Keratinocyte (primary cell): ENCODE measurements at regions not wholly inside any gene's neighbourhood (a gene's known extent, or its start where the extent isn't known, plus 50 kb on each side); places are given as distances from the start of the nearest gene placed in this dataset.

Source experiments
- DNase-seq: peaks from one replicate; pipeline ENCODE4 v3.0.0-alpha.2; 2011; ENCODE audit warnings: low read depth, missing footprints, low spot score
- FAIRE-seq: peaks from 2 replicates; lab custom pipeline; 2011; peaks lifted over from hg19 to GRCh38; lab: Jason Lieb, UNC
- H2AFZ ChIP-seq: 2 replicates; pipeline ENCODE4 v1.6.0; 2012; ENCODE audit warnings: low read length, control low read depth, inconsistent platforms; ENCODE audit not compliant: control insufficient read depth
- H3K27ac ChIP-seq: 2 replicates; pipeline ENCODE4 v1.5.1; 2011; ENCODE audit warnings: low read length; ENCODE audit not compliant: control insufficient read depth, insufficient read depth
- H3K27me3 ChIP-seq: 3 replicates; pipeline ENCODE4 v1.6.0; 2011; ENCODE audit warnings: low read length; ENCODE audit not compliant: control insufficient read depth, insufficient read depth; ENCODE audit errors: extremely low read depth
- H3K36me3 ChIP-seq, 2 experiments: 2 replicates in 1 of 2; 3 replicates in 1 of 2; pipeline ENCODE4 v1.5.1; 2011; ENCODE audit warnings: low read length in 2 of 2, mild to moderate bottlenecking in 1 of 2; ENCODE audit not compliant: control insufficient read depth in 2 of 2, insufficient read depth in 2 of 2; ENCODE audit errors: extremely low read depth in 1 of 2
- H3K4me1 ChIP-seq: 3 replicates; pipeline ENCODE4 v1.5.1; 2011; ENCODE audit warnings: low read length; ENCODE audit not compliant: control insufficient read depth, insufficient read depth; ENCODE audit errors: extremely low read depth
- H3K4me2 ChIP-seq: 3 replicates; pipeline ENCODE4 v1.6.0; 2011; ENCODE audit warnings: low read depth, low read length; ENCODE audit not compliant: control insufficient read depth, insufficient read depth; ENCODE audit errors: extremely low read depth
- H3K4me3 ChIP-seq, 3 experiments: fragments of 200-600 bp in 1 of 3; sonication (generic) in 1 of 3; 2 replicates in 2 of 3; 3 replicates in 1 of 3; pipeline ENCODE4 v1.5.1; 2011 to 2016; ENCODE audit warnings: low read length in 3 of 3, mild to moderate bottlenecking in 3 of 3, control low read depth in 2 of 3, inconsistent platforms in 1 of 3, low read depth in 1 of 3, mixed read lengths in 1 of 3, mixed run types in 1 of 3, moderate library complexity in 1 of 3; ENCODE audit not compliant: control insufficient read depth in 2 of 3, insufficient read depth in 2 of 3; ENCODE audit errors: extremely low read depth in 1 of 3
- H3K79me2 ChIP-seq: 2 replicates; pipeline ENCODE4 v1.6.0; 2012; ENCODE audit warnings: low read length; ENCODE audit not compliant: control insufficient read depth, insufficient read depth
- H3K9ac ChIP-seq: 3 replicates; pipeline ENCODE4 v1.6.0; 2011; ENCODE audit warnings: low read length; ENCODE audit not compliant: control insufficient read depth, insufficient read depth; ENCODE audit errors: extremely low read depth
- H3K9me1 ChIP-seq: 3 replicates; pipeline ENCODE4 v1.6.0; 2011; ENCODE audit warnings: low read length; ENCODE audit not compliant: control insufficient read depth, insufficient read depth; ENCODE audit errors: extremely low read depth
- H3K9me3 ChIP-seq: 2 replicates; pipeline ENCODE4 v1.5.1; 2012; ENCODE audit warnings: low read depth, low read length; ENCODE audit not compliant: control insufficient read depth
- H4K20me1 ChIP-seq: 3 replicates; pipeline ENCODE4 v1.6.0; 2011; ENCODE audit warnings: low read length; ENCODE audit not compliant: control insufficient read depth, insufficient read depth; ENCODE audit errors: extremely low read depth
- EZH2 ChIP-seq: IDR thresholded peaks from one replicate; pipeline ENCODE4 v1.6.1; 2012; ENCODE audit warnings: inconsistent platforms, mild to moderate bottlenecking, low read length, moderate library complexity
- dilution Hi-C: fragments of 300-500 bp; cut with MboI; formaldehyde crosslinking; loops from one replicate; pipeline ENCODE4 v1.7.0; 2020; ENCODE audit warnings: low sequenced_read_pairs; ENCODE audit not compliant: extremely low pct_ligation_motif_present
- TF ChIP-seq, protein P1 (sequence below), 3 experiments: IDR thresholded peaks in 1 of 3; conservative IDR thresholded peaks in 1 of 3; optimal IDR thresholded peaks in 1 of 3; 2 replicates in 2 of 3; 3 replicates in 1 of 3; pipeline versions ENCODE3 to v1.5.1; 2011; ENCODE audit warnings: low read length in 3 of 3, mild to moderate bottlenecking in 3 of 3, moderate library complexity in 2 of 3, control low read depth in 1 of 3, inconsistent platforms in 1 of 3; ENCODE audit not compliant: insufficient read depth in 2 of 3; ENCODE audit errors: extremely low read depth in 1 of 3

GRCh38 chr2:5377323-5377722, 314.9 kb upstream of the SOX11 start:
- Histone ChIP-seq H4K20me1 (no peaks in the 10 kb centered on the region), H3K36me3 (no peaks in the 10 kb centered on the region), H3K9me1 (no peaks in the 10 kb centered on the region), H3K27ac (no peak overlapping the region), H2AFZ (no peak overlapping the region), H3K9ac (no peak overlapping the region), H3K4me2 (no peak overlapping the region), H3K9me3 (peaks cover 2% of the 10 kb centered on the region), H3K27me3 (no peaks in the 10 kb centered on the region), H3K4me1 (no peaks in the 10 kb centered on the region), H3K79me2 (no peaks in the 10 kb centered on the region), H3K4me3 (no peak overlapping the region)
- dilution Hi-C loops = no loop called here
- DNase-seq = no peak
- TF ChIP-seq EZH2 = no peak
- TF ChIP-seq, protein P1, sequence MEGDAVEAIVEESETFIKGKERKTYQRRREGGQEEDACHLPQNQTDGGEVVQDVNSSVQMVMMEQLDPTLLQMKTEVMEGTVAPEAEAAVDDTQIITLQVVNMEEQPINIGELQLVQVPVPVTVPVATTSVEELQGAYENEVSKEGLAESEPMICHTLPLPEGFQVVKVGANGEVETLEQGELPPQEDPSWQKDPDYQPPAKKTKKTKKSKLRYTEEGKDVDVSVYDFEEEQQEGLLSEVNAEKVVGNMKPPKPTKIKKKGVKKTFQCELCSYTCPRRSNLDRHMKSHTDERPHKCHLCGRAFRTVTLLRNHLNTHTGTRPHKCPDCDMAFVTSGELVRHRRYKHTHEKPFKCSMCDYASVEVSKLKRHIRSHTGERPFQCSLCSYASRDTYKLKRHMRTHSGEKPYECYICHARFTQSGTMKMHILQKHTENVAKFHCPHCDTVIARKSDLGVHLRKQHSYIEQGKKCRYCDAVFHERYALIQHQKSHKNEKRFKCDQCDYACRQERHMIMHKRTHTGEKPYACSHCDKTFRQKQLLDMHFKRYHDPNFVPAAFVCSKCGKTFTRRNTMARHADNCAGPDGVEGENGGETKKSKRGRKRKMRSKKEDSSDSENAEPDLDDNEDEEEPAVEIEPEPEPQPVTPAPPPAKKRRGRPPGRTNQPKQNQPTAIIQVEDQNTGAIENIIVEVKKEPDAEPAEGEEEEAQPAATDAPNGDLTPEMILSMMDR (optimal IDR thresholded peaks at IDR 0.05 in 1 of 3, IDR thresholded peaks at IDR 0.05 in 1 of 3, conservative IDR thresholded peaks at IDR 0.05 in 1 of 3; ENCODE audit: extremely low read depth in 1 of 3, insufficient read depth in 2 of 3, low read length in 3 of 3) = no peak
- no peak for FAIRE-seq

- DNase-seq (no peak), FAIRE-seq (no peak)
- no peaks in the 10 kb centered on the region for H3K36me3 ChIP-seq
- H3K79me2 ChIP-seq = no peaks in the 10 kb centered on the region
- H3K9me1 ChIP-seq = no peaks in the 10 kb centered on the region
- no peaks in the 10 kb centered on the region for H3K4me1 ChIP-seq
- H4K20me1 ChIP-seq = no peaks in the 10 kb centered on the region
- no peak overlapping the region for H3K4me3 ChIP-seq
- H3K9ac ChIP-seq = no peak overlapping the region
- no peaks in the 10 kb centered on the region for H3K27me3 ChIP-seq
- dilution Hi-C loops = no loop called here
- H3K9me3 ChIP-seq = peaks cover 2% of the 10 kb centered on the region
- TF ChIP-seq EZH2 = no peak
- TF ChIP-seq, protein P1 (optimal IDR thresholded peaks at IDR 0.05 in 1 of 3, IDR thresholded peaks at IDR 0.05 in 1 of 3, conservative IDR thresholded peaks at IDR 0.05 in 1 of 3; ENCODE audit: extremely low read depth in 1 of 3, insufficient read depth in 2 of 3, low read length in 3 of 3) = no peak
- H3K4me2 ChIP-seq = no peak overlapping the region
- no peak overlapping the region for H3K27ac ChIP-seq
- H2AFZ ChIP-seq = no peak overlapping the region
Measured at GRCh38 chr2:5379811-5380210, 312.4 kb upstream of the SOX11 start.
